Peyer's patch (tissue), 4 donors: ENCODE measurements at regions not wholly inside any gene's neighbourhood (a gene's known extent, or its start where the extent isn't known, plus 50 kb on each side); places are given as distances from the start of the nearest gene placed in this dataset.

Experiments used
- POLR2A ChIP-seq, 2 donors: fragments of 450-650 bp; IDR thresholded peaks; one replicate each; pipeline ENCODE4 v1.5.1; 2017; ENCODE audit warnings: antibody characterized with exemption in 2 of 2, mild to moderate bottlenecking in 2 of 2, moderate library complexity in 2 of 2
- TF ChIP-seq, protein P1 (sequence below), 6 experiments: fragments of 450-650 bp in 4 of 6; fragments of 200-600 bp in 2 of 6; sonication (generic) in 1 of 6; IDR thresholded peaks; one replicate each; pipeline ENCODE4 v1.5.1; 2017 to 2019; ENCODE audit warnings: antibody characterized with exemption in 6 of 6, mild to moderate bottlenecking in 3 of 6, moderate library complexity in 1 of 6

DNA sequence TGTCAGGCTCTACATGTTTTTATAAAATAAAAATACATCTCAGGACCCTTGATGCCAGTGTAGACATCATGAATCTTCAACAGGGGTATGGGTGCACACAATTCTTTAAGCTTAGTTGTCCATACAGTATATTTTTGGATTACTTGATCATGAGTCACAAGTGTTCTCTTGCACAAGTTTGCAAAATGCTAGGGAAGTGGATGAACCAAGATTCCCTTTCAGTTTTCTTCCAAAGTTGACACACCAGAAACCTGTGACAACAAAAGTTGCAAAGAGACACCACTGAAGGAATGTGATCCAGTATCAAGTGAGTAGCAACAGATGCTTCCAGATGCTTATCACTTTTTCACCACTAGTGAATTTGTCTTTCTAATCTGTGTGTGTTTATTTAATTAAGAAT is 1021.2 kb downstream of the PCDH7 start:
- no peak for TF ChIP-seq POLR2A (IDR thresholded peaks at IDR 0.05)
- TF ChIP-seq, protein P1, sequence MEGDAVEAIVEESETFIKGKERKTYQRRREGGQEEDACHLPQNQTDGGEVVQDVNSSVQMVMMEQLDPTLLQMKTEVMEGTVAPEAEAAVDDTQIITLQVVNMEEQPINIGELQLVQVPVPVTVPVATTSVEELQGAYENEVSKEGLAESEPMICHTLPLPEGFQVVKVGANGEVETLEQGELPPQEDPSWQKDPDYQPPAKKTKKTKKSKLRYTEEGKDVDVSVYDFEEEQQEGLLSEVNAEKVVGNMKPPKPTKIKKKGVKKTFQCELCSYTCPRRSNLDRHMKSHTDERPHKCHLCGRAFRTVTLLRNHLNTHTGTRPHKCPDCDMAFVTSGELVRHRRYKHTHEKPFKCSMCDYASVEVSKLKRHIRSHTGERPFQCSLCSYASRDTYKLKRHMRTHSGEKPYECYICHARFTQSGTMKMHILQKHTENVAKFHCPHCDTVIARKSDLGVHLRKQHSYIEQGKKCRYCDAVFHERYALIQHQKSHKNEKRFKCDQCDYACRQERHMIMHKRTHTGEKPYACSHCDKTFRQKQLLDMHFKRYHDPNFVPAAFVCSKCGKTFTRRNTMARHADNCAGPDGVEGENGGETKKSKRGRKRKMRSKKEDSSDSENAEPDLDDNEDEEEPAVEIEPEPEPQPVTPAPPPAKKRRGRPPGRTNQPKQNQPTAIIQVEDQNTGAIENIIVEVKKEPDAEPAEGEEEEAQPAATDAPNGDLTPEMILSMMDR (IDR thresholded peaks at IDR 0.05), result no peak
